AG08395 (cell line): ENCODE measurements at regions not wholly inside any gene's neighbourhood (a gene's known extent, or its start where the extent isn't known, plus 50 kb on each side); places are given as distances from the start of the nearest gene placed in this dataset.
A peak's percentile ranks its signal among the peaks of the same experiment; 100 is the strongest.

Experiments used
- DNase-seq: peaks from one replicate; pipeline ENCODE4 v3.0.0; 2012; ENCODE audit warnings: mixed read lengths, low spot score

GRCh38 chr13:72109863-72110262 lies 242.9 kb upstream of the DACH1 start:
- DNase-seq: peak; percentile 10

GRCh38 chr13:72104656-72105180 lies 237.7 kb upstream of the DACH1 start:
- peak; percentile 43 for DNase-seq

- DNase-seq: no peak
These were observed 234.9 kb upstream of the DACH1 start for GRCh38 chr13:72101768-72102400.

- no peak for DNase-seq
These were observed 233.3 kb upstream of the DACH1 start for GRCh38 chr13:72100339-72100738.

- DNase-seq: no peak
These were observed 230.6 kb upstream of the DACH1 start for GRCh38 chr13:72097568-72097967.

- no peak for DNase-seq
These were observed 226.3 kb upstream of the DACH1 start for GRCh38 chr13:72093262-72093661.

GRCh38 chr13:72074663-72075062 lies 207.7 kb upstream of the DACH1 start:
- no peak for DNase-seq

GRCh38 chr13:72072261-72072660 lies 205.3 kb upstream of the DACH1 start:
- no peak for DNase-seq

- DNase-seq: no peak
These were observed 204.7 kb upstream of the DACH1 start for GRCh38 chr13:72071713-72072112.

- DNase-seq: no peak
These were observed 195.6 kb upstream of the DACH1 start for GRCh38 chr13:72062566-72062965.

GRCh38 chr13:72061613-72062012 lies 194.6 kb upstream of the DACH1 start:
- no peak for DNase-seq

- no peak for DNase-seq
These were observed 183.2 kb upstream of the DACH1 start for GRCh38 chr13:72050251-72050650.

GRCh38 chr13:72043366-72043765 lies 176.4 kb upstream of the DACH1 start:
- no peak for DNase-seq

GRCh38 chr13:72041165-72041564 lies 174.2 kb upstream of the DACH1 start:
- no peak for DNase-seq

GRCh38 chr13:72039126-72039525 lies 172.1 kb upstream of the DACH1 start:
- DNase-seq: no peak

- no peak for DNase-seq
These were observed 163.0 kb upstream of the DACH1 start for GRCh38 chr13:72029981-72030380.

GRCh38 chr13:72025836-72026235 lies 158.8 kb upstream of the DACH1 start:
- DNase-seq: no peak

- DNase-seq: no peak
These were observed 156.9 kb upstream of the DACH1 start for GRCh38 chr13:72023895-72024294.

- no peak for DNase-seq
These were observed 138.5 kb upstream of the DACH1 start for GRCh38 chr13:72005455-72005854.

GRCh38 chr13:72004784-72005374 lies 137.9 kb upstream of the DACH1 start:
- DNase-seq: peak; percentile 34

GRCh38 chr13:72004246-72004645 lies 137.2 kb upstream of the DACH1 start:
- DNase-seq: no peak

- DNase-seq: no peak
These were observed 131.2 kb upstream of the DACH1 start for GRCh38 chr13:71998223-71998622.

- no peak for DNase-seq
These were observed 112.6 kb upstream of the DACH1 start for GRCh38 chr13:71979616-71980015.

- DNase-seq: no peak
These were observed 110.0 kb upstream of the DACH1 start for GRCh38 chr13:71977028-71977427.
